ENCODE measurements at regions not wholly inside any gene's neighbourhood (a gene's known extent, or its start where the extent isn't known, plus 50 kb on each side); places are given as distances from the start of the nearest gene placed in this dataset.

DNA sequence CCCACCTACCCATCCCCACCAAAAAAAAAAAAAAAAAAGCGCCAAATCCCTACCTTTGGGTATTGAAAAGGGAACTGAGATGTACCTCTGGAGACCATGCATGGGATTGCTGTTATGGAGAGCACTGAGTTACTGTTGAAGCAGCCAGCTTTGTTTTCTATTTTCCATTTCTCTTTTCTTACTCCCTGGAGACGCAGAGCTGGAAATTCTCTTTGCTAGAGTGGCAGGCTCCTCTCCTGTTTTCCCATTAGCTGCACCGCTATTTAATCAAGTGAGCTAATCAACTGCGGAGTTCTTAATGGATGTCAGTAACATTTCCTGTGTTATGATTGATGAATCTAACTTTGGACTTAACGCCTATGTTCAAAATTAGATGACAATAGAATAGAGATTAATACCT lies 136.1 kb upstream of the LMCD1 start:
- no peak for DNase-seq (ENCODE audit: low read depth)
- no peak overlapping the region for H3K4me3 ChIP-seq (ENCODE audit: low read depth, low read length)

- no peak overlapping the region for H3K4me3 ChIP-seq (ENCODE audit: low read depth, low read length)
- DNase-seq (ENCODE audit: low read depth), result no peak
Measured at GRCh38 chr3:8366219-8366810, 135.3 kb upstream of the LMCD1 start.

DNA sequence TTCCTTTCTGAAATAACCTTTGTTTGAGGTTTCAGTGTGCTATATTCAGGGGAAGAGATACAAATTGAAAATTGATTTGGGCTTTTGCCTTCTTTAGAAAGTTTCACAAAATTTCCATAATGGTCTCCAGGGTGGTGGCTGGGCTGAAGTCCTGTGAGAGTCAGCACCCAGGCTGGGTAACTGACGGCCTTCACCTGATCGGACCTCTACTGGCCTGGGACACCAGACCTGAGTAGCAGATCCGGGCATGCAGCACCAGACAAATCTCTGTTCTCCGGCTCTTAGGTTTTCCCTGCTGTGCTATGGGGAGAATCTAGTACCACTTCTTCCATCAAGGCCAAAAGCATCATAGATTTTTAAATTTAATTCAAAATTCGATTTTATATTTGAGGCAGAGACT lies 133.0 kb upstream of the LMCD1 start:
- DNase-seq (ENCODE audit: low read depth), result no peak
- H3K4me3 ChIP-seq (ENCODE audit: low read depth, low read length), result no peak overlapping the region

GRCh38 chr3:8369638-8370037 lies 132.0 kb upstream of the LMCD1 start:
- H3K4me3 ChIP-seq (ENCODE audit: low read depth, low read length), result no peak overlapping the region
- DNase-seq (ENCODE audit: low read depth), result no peak

GRCh38 chr3:8371085-8371551 lies 130.5 kb upstream of the LMCD1 start:
- H3K4me3 ChIP-seq (ENCODE audit: low read depth, low read length), result no peak overlapping the region
- peak; percentile 53 for DNase-seq (ENCODE audit: low read depth)

- no peak for DNase-seq (ENCODE audit: low read depth)
- no peak overlapping the region for H3K4me3 ChIP-seq (ENCODE audit: low read depth, low read length)
Measured at GRCh38 chr3:8371960-8372463, 129.6 kb upstream of the LMCD1 start.

GRCh38 chr3:8380904-8381704 lies 120.5 kb upstream of the LMCD1 start:
- no peak for DNase-seq (ENCODE audit: low read depth)
- no peak overlapping the region for H3K4me3 ChIP-seq (ENCODE audit: low read depth, low read length)

DNA sequence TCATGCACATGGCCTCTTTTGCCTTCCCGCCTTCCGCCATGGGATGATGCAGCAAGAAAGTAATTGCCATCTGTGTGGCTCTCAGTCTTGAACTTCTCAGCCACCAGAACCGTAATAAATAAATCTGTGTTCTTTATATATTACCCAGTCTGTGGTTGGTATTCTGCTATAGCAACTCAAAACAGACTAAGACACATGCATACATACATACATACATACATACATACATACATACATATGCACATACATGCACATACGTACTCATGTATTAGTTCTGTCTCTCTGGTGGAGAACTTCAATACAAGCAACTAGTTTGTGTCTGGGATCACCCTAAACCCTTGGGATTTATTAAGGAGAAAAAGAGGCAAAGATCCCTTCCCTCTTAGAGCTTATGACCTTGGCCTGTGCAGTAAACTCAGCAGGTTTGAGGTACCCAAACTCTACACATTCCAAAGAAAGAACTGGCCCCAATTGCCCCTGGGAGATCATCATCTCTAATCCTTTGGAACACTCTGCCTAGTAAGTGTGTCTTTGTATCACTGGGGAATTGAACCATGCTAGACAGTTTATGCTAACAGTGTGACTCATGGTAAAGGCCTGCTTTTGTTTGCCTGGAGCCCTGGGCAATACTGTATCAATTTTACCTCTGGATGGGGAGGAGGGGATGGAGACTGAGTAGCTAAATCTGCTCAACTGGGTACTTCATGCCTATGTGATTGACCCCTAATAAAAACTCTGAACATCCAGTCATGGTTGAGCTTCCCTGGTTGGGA lies 115.6 kb upstream of the LMCD1 start:
- peak; percentile 5 for DNase-seq (ENCODE audit: low read depth)
- H3K4me3 ChIP-seq (ENCODE audit: low read depth, low read length), result no peak overlapping the region

GRCh38 chr3:8387571-8387970 lies 114.1 kb upstream of the LMCD1 start:
- DNase-seq (ENCODE audit: low read depth), result peak; percentile 4
- no peak overlapping the region for H3K4me3 ChIP-seq (ENCODE audit: low read depth, low read length)

DNA sequence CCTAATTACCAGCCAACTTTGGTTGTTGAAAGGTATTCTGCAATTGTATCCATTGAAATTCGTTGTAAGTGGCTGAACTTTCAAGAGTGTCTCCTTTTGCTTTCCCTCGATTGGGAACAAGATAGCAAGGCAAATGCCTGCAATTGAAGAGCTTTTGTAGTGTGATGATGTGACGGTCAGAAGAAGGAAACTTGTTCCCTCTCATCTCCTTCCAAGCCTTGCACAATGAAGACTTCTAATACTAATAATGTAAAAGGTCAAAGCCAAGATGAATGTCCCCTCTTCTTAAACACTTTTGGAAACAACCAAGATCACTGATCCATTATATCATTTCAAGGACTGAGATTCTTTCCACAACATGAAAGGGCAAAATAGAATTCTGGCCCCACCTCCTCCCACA lies 101.9 kb upstream of the LMCD1 start:
- H3K4me3 ChIP-seq (ENCODE audit: low read depth, low read length), result no peak overlapping the region
- DNase-seq (ENCODE audit: low read depth), result no peak

- no peak for DNase-seq (ENCODE audit: low read depth)
- H3K4me3 ChIP-seq (ENCODE audit: low read depth, low read length), result no peak overlapping the region
Measured at GRCh38 chr3:8400911-8401310, 100.7 kb upstream of the LMCD1 start.

- H3K4me3 ChIP-seq (ENCODE audit: low read depth, low read length), result no peak overlapping the region
- no peak for DNase-seq (ENCODE audit: low read depth)
Measured at GRCh38 chr3:8403996-8404395, 97.6 kb upstream of the LMCD1 start.

DNA sequence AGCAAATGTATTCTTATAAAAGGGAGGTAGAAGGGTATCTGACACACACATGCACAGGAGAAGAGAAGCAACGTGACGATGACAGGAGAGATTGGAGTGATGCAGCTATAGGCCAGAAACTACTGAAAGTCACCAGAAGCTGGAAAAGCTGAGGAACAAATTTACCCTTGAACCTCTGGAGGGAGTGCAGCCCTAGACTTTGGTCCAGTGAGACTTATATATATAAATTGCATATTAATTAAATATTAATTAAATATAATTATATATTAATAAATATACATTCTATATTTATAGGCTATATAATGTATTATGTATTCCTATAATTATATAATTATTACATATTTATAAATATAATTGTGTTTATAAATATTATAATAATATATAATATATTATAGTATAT lies 96.5 kb upstream of the LMCD1 start:
- no peak overlapping the region for H3K4me3 ChIP-seq (ENCODE audit: low read depth, low read length)
- DNase-seq (ENCODE audit: low read depth), result no peak

DNA sequence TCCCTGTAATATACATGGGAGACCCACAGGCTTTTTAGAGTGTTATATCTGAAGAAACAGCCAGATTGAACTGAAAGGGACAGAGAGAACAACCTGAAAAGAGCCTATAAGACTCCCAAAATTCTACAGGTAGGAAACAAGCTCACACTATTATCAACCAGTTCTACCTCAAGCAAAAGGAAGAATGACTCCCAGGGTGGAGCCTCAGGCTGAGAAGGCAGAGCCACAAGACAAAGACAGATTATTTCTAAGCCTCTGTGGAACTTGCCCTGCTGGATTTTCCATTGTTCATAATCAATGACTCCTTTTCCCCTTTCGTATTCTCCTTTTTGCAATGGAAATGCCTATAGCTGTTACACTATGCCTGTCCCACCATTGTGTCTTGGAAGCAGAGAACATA lies 95.1 kb upstream of the LMCD1 start:
- no peak overlapping the region for H3K4me3 ChIP-seq (ENCODE audit: low read depth, low read length)
- no peak for DNase-seq (ENCODE audit: low read depth)

GRCh38 chr3:8413337-8413926 lies 88.2 kb upstream of the LMCD1 start:
- no peak overlapping the region for H3K4me3 ChIP-seq (ENCODE audit: low read depth, low read length)
- no peak for DNase-seq (ENCODE audit: low read depth)

GRCh38 chr3:8416965-8417364 lies 84.7 kb upstream of the LMCD1 start:
- no peak for DNase-seq (ENCODE audit: low read depth)
- no peak overlapping the region for H3K4me3 ChIP-seq (ENCODE audit: low read depth, low read length)

GRCh38 chr3:8420612-8421011 lies 81.0 kb upstream of the LMCD1 start:
- no peak for DNase-seq (ENCODE audit: low read depth)
- no peak overlapping the region for H3K4me3 ChIP-seq (ENCODE audit: low read depth, low read length)

- no peak overlapping the region for H3K4me3 ChIP-seq (ENCODE audit: low read depth, low read length)
- DNase-seq (ENCODE audit: low read depth), result no peak
Measured at GRCh38 chr3:8421267-8421666, 80.4 kb upstream of the LMCD1 start.

GRCh38 chr3:8421711-8422110 lies 79.9 kb upstream of the LMCD1 start:
- DNase-seq (ENCODE audit: low read depth), result no peak
- no peak overlapping the region for H3K4me3 ChIP-seq (ENCODE audit: low read depth, low read length)

- DNase-seq (ENCODE audit: low read depth), result no peak
- no peak overlapping the region for H3K4me3 ChIP-seq (ENCODE audit: low read depth, low read length)
Measured at GRCh38 chr3:8423307-8423706, 78.3 kb upstream of the LMCD1 start.
